Occipital lobe (tissue), 1 donor: ENCODE measurements at regions not wholly inside any gene's neighbourhood (a gene's known extent, or its start where the extent isn't known, plus 50 kb on each side); places are given as distances from the start of the nearest gene placed in this dataset.

Experiments used
- DNase-seq: peaks from one replicate; lab custom pipeline; 2025; lab: John Stamatoyannopoulos, UW

GRCh38 chr13:105338006-105338405 lies 1197.5 kb downstream of the EFNB2 start:
- no peak for DNase-seq

DNA sequence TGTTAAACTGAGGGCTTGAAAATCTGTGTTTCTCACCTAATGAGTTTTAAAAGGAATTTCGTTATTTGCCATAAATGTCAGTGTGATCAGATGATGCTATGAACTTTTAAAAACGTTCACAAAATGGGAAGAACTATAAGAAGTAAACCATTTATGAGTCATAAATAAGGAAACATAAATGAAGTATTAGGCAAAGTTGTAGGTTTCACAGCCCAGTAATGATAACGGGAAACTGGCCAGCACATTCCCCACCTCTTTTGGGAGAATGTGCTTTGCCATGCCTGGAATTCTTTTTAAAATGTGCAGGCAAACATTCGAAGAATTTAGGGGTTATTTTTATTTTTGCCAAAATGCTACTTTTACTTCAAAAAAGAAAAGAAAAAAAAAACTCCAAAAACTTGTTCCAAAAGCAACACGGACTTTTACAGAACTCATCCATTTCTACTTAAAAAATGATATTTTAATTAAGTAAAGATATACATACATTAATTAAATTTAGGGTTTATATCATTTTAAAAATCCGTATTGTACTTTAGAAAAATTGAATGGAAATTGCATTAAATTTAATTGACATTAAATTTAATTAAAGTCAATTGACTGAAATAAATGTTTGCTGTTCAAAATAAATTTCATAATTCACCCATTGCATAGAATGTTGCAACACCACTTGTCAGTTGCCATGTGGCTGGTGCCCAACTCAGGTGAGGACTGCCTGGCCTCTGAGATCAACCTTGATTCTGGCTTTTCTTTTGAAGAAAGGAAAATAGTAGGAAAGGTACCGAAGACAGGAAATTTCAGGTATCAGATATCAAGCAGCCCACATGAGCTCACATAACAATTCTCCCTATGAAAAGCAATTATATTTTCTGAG lies 1198.5 kb downstream of the EFNB2 start:
- DNase-seq, result no peak

DNA sequence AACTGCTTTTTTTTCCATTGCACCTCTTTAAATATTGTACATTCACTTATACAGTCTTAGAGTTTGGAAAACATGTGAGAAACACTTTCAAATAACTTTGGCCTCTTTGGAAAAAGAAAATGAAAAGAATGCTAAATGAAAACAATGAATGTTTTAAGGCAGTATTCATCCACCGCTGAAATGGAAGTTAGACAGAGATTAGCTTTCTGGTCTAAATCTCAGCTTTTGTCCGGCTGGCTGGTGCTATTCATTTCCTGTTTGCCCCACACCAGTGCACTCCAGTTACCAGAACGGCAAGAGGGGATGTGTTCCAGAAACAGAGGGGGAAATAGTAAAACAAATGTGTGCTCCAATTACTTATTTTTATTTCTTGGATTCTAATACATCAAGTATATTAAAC lies 1201.3 kb downstream of the EFNB2 start:
- no peak for DNase-seq

- no peak for DNase-seq
Observed at GRCh38 chr13:105333416-105333815, 1202.0 kb downstream of the EFNB2 start.

DNA sequence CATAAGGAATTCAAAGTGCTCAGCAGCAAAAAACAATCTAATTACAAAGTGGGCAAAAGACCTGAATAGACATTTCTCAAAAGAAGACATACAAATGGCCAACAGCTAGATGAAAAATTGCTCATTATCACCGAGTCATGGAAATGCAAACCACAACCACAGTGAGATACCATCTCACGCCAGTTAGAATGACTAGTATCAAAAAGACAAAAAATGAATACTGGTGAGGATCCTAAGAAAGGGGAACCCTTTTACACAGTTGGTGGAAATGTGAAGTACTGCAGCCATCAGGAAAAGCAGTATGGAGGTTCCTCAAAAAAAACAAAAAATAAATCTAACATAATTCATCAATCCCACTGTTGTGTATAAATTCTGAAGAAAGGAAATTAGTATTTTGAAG lies 1206.1 kb downstream of the EFNB2 start:
- no peak for DNase-seq

DNA sequence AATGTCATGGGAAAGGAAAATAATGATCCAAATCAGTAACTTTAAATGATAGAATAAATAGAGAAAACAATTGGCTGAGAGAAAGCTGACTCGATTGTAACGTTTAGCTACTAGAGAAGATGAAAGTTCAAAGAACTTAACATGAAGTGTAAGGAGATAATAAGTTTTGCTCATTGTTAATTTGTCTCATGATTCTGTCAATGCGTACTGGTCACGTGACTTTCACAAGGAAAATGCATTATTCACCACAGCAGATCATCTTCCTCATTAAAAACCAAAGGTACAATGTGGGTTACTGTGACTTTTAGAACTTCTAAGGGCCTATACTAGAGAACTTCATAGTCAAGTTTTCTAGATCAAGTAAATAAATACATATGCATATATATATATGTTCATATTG lies 1207.2 kb downstream of the EFNB2 start:
- no peak for DNase-seq

GRCh38 chr13:105327581-105328126 lies 1207.8 kb downstream of the EFNB2 start:
- no peak for DNase-seq

DNA sequence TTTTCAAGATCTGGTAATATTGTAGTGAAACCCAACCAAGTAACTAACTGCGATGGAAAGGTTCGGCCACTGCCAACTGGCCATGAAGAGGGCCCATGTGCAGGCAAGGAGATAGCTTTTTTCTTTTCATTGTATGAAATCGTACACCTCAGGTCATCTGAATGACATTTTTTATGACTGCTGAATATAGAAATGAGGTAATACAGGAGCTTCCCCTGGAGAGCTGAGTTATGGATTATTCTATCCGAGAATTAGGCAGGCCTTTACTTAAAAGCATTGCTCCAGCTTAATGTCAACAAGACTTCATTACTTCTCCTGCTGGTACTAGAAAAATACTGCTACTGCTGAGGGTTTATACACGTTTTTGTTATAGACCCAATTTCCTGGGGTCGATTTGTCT lies 1215.6 kb downstream of the EFNB2 start:
- no peak for DNase-seq

DNA sequence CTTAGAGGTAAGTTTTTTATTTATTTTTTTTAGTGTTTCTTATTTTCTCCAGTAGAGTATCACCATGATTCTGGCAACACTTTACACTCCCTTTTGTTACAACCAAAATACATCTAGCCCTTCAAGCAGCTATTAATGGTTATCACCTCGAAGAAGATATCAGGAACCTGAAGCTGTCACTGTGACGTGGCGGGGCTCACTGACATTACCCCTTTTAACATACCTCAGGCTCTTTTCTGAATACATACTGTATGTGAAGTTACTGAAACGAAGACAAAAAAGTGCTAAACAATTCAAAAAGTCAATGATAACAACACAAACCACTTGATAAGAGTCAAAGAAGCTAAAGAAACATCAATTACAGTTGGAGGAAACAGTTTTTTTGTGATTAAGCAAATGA lies 1218.7 kb downstream of the EFNB2 start:
- no peak for DNase-seq

GRCh38 chr13:105312906-105313305 lies 1222.6 kb downstream of the EFNB2 start:
- no peak for DNase-seq

- DNase-seq, result no peak
Observed at GRCh38 chr13:105311094-105311493, 1224.4 kb downstream of the EFNB2 start.

DNA sequence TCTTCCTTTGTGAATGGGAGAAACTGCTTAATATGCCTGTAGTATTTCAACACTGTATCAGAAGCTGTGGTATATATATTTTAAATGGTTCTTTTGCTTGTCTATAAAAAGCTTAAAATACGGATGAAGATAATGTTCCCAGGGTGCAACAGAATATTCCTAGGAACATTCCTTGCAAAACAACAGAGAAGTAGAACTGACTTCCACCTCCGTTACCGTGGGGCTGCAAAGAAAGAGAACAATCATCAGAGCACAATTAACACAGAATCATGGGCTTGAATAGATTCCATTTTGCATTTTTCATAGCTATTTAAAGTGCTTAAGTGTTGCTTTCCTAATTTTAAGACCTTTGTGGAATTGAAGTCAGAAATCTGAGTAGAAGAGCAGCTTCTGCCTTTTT lies 1227.7 kb downstream of the EFNB2 start:
- DNase-seq, result no peak

DNA sequence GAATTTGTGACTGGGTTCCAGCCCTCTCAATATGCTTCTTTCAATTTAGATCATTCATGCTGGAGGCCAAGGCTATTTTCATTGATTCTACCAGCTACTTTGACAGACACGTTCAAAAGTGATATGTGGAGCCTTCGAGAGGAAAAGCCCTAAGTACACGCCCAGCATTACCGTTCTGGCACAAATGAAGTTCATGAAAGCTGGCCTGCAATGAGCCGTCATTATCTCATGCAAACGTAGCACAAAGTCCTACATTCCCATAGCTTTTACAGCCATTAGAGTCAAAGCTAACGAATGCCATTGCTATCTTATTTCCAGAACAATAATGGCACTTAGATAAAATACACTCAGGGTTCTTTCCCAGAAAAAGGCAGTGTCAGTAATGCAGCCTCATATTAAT lies 1237.6 kb downstream of the EFNB2 start:
- DNase-seq, result no peak

GRCh38 chr13:105291987-105292386 lies 1243.5 kb downstream of the EFNB2 start:
- no peak for DNase-seq

GRCh38 chr13:105290596-105290995 lies 1244.9 kb downstream of the EFNB2 start:
- DNase-seq, result no peak

- DNase-seq, result no peak
Observed at GRCh38 chr13:105285526-105285925, 1249.9 kb downstream of the EFNB2 start.

- DNase-seq, result no peak
Observed at GRCh38 chr13:105282406-105283285, 1252.8 kb downstream of the EFNB2 start.

DNA sequence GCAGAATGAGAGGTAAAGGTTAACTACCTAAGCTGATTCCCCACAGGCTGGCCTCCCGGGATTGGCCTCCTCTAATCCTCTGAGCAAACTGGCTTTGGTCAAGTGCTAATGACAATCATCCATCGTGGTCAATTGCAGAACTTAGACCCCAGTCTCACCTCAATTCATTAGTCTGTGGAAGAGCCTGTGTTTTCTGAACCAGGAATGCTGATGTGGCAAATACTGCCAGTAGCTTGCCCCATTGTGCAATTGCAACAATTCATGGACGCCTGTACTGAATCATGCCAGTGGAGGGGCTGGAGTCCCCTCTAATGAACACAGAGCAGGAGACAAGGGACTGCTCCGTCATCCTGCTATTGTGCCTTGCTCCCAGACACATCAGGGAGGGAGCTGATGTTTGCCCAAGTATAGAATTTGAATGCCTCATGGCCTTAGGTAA lies 1256.5 kb downstream of the EFNB2 start:
- DNase-seq, result no peak

- no peak for DNase-seq
Observed at GRCh38 chr13:105276571-105276970, 1258.9 kb downstream of the EFNB2 start.

- no peak for DNase-seq
Observed at GRCh38 chr13:105273665-105274222, 1261.7 kb downstream of the EFNB2 start.

- DNase-seq, result no peak
Observed at GRCh38 chr13:105272660-105273631, 1262.5 kb downstream of the EFNB2 start.
